ENCODE measurements at regions not wholly inside any gene's neighbourhood (a gene's known extent, or its start where the extent isn't known, plus 50 kb on each side); places are given as distances from the start of the nearest gene placed in this dataset.
"Not testable (repeated sequence)": the region's sequence is repeated elsewhere in the genome, so short reads cannot be mapped to it uniquely, and the experiment has no call there.

- H3K4me3 ChIP-seq (ENCODE audit: low read depth, low read length) = no peak overlapping the region
- no peak for DNase-seq (ENCODE audit: low read depth)
- no peak for TF ChIP-seq CTCF (conservative IDR thresholded peaks at IDR 0.05; ENCODE audit: low read depth, low read length)
Observed at GRCh38 chr7:138352570-138353461, 107.2 kb upstream of the TRIM24 start.

- H3K4me3 ChIP-seq (ENCODE audit: low read depth, low read length) = no peak overlapping the region
- no peak for DNase-seq (ENCODE audit: low read depth)
- TF ChIP-seq CTCF (conservative IDR thresholded peaks at IDR 0.05; ENCODE audit: low read depth, low read length) = no peak
Observed at GRCh38 chr7:138354066-138354465, 106.0 kb upstream of the TRIM24 start.

GRCh38 chr7:138355254-138355653, 104.8 kb upstream of the TRIM24 start:
- H3K4me3 ChIP-seq (ENCODE audit: low read depth, low read length) = no peak overlapping the region
- no peak for TF ChIP-seq CTCF (conservative IDR thresholded peaks at IDR 0.05; ENCODE audit: low read depth, low read length)
- no peak for DNase-seq (ENCODE audit: low read depth)

GRCh38 chr7:138358850-138359341, 101.2 kb upstream of the TRIM24 start:
- no peak for TF ChIP-seq CTCF (conservative IDR thresholded peaks at IDR 0.05; ENCODE audit: low read depth, low read length)
- no peak overlapping the region for H3K4me3 ChIP-seq (ENCODE audit: low read depth, low read length)
- no peak for DNase-seq (ENCODE audit: low read depth)

GRCh38 chr7:138359870-138360559, 100.0 kb upstream of the TRIM24 start:
- DNase-seq (ENCODE audit: low read depth) = no peak
- no peak overlapping the region for H3K4me3 ChIP-seq (ENCODE audit: low read depth, low read length)
- no peak for TF ChIP-seq CTCF (conservative IDR thresholded peaks at IDR 0.05; ENCODE audit: low read depth, low read length)

- no peak for DNase-seq (ENCODE audit: low read depth)
- TF ChIP-seq CTCF (conservative IDR thresholded peaks at IDR 0.05; ENCODE audit: low read depth, low read length) = no peak
- H3K4me3 ChIP-seq (ENCODE audit: low read depth, low read length) = no peak overlapping the region
Observed at GRCh38 chr7:138363721-138364120, 96.3 kb upstream of the TRIM24 start.

- H3K4me3 ChIP-seq (ENCODE audit: low read depth, low read length); DNase-seq (ENCODE audit: low read depth): not testable (repeated sequence)
Observed at GRCh38 chr7:138366137-138366536, 93.9 kb upstream of the TRIM24 start.

GRCh38 chr7:138366676-138367075, 93.4 kb upstream of the TRIM24 start:
- not testable (repeated sequence) for DNase-seq (ENCODE audit: low read depth); H3K4me3 ChIP-seq (ENCODE audit: low read depth, low read length)
